ENCODE measurements at regions not wholly inside any gene's neighbourhood (a gene's known extent, or its start where the extent isn't known, plus 50 kb on each side); places are given as distances from the start of the nearest gene placed in this dataset.

GRCh38 chr13:50353651-50354415 is 338.6 kb downstream of the KCNRG start:
- Histone ChIP-seq H3K9me3 (ENCODE audit: control insufficient read depth in 1 of 2, low read length in 2 of 2) (no peaks in the 10 kb centered on the region), H3K4me1 (ENCODE audit: control insufficient read depth in 1 of 2, insufficient read depth in 2 of 2, low read length in 2 of 2) (peaks cover 11 to 12% of the 10 kb centered on the region in 2 donors), H3K4me3 (ENCODE audit: low read depth in 1 of 2, low read length in 2 of 2) (no peak overlapping the region), H3K36me3 (ENCODE audit: control insufficient read depth in 1 of 2, insufficient read depth in 2 of 2, low read length in 2 of 2) (no peaks in the 10 kb centered on the region), H3K27ac (ENCODE audit: low read length) (no peak overlapping the region), H3K27me3 (ENCODE audit: low read depth, low read length) (no peaks in the 10 kb centered on the region)

- no peaks in the 10 kb centered on the region for H3K9me3 ChIP-seq (ENCODE audit: control insufficient read depth in 1 of 2, low read length in 2 of 2)
- peaks cover 12 to 13% of the 10 kb centered on the region in 2 donors for H3K4me1 ChIP-seq (ENCODE audit: control insufficient read depth in 1 of 2, insufficient read depth in 2 of 2, low read length in 2 of 2)
- H3K27me3 ChIP-seq (ENCODE audit: low read depth, low read length) = no peaks in the 10 kb centered on the region
- H3K36me3 ChIP-seq (ENCODE audit: control insufficient read depth in 1 of 2, insufficient read depth in 2 of 2, low read length in 2 of 2) = no peaks in the 10 kb centered on the region
- H3K27ac ChIP-seq (ENCODE audit: low read length) = no peak overlapping the region
- H3K4me3 ChIP-seq (ENCODE audit: low read depth in 1 of 2, low read length in 2 of 2) = no peak overlapping the region
Observed at GRCh38 chr13:50355797-50356196, 340.6 kb downstream of the KCNRG start.

- H3K27ac ChIP-seq (ENCODE audit: low read length) = no peak overlapping the region
- peaks cover 12 to 13% of the 10 kb centered on the region in 2 donors for H3K4me1 ChIP-seq (ENCODE audit: control insufficient read depth in 1 of 2, insufficient read depth in 2 of 2, low read length in 2 of 2)
- no peaks in the 10 kb centered on the region for H3K9me3 ChIP-seq (ENCODE audit: control insufficient read depth in 1 of 2, low read length in 2 of 2)
- no peak overlapping the region for H3K4me3 ChIP-seq (ENCODE audit: low read depth in 1 of 2, low read length in 2 of 2)
- no peaks in the 10 kb centered on the region for H3K36me3 ChIP-seq (ENCODE audit: control insufficient read depth in 1 of 2, insufficient read depth in 2 of 2, low read length in 2 of 2)
- no peaks in the 10 kb centered on the region for H3K27me3 ChIP-seq (ENCODE audit: low read depth, low read length)
Observed at GRCh38 chr13:50357136-50357535, 341.9 kb downstream of the KCNRG start.

GRCh38 chr13:50357586-50358118 is 342.4 kb downstream of the KCNRG start:
- H3K4me1 ChIP-seq (ENCODE audit: control insufficient read depth in 1 of 2, insufficient read depth in 2 of 2, low read length in 2 of 2) = peaks cover 12 to 13% of the 10 kb centered on the region in 2 donors
- H3K36me3 ChIP-seq (ENCODE audit: control insufficient read depth in 1 of 2, insufficient read depth in 2 of 2, low read length in 2 of 2) = no peaks in the 10 kb centered on the region
- H3K27ac ChIP-seq (ENCODE audit: low read length) = peak overlapping the region; percentile 61
- no peaks in the 10 kb centered on the region for H3K9me3 ChIP-seq (ENCODE audit: control insufficient read depth in 1 of 2, low read length in 2 of 2)
- no peaks in the 10 kb centered on the region for H3K27me3 ChIP-seq (ENCODE audit: low read depth, low read length)
- H3K4me3 ChIP-seq (ENCODE audit: low read depth in 1 of 2, low read length in 2 of 2) = no peak overlapping the region

- Histone ChIP-seq H3K27me3 (ENCODE audit: low read depth, low read length) (no peaks in the 10 kb centered on the region), H3K4me1 (ENCODE audit: control insufficient read depth in 1 of 2, insufficient read depth in 2 of 2, low read length in 2 of 2) (peaks cover 12 to 13% of the 10 kb centered on the region in 2 donors), H3K27ac (ENCODE audit: low read length) (peak overlapping the region; percentile 61), H3K36me3 (ENCODE audit: control insufficient read depth in 1 of 2, insufficient read depth in 2 of 2, low read length in 2 of 2) (no peaks in the 10 kb centered on the region), H3K4me3 (ENCODE audit: low read depth in 1 of 2, low read length in 2 of 2) (no peak overlapping the region), H3K9me3 (ENCODE audit: control insufficient read depth in 1 of 2, low read length in 2 of 2) (no peaks in the 10 kb centered on the region)
Observed at GRCh38 chr13:50358231-50359040, 343.2 kb downstream of the KCNRG start.

GRCh38 chr13:50359041-50359367 is 343.8 kb downstream of the KCNRG start:
- Histone ChIP-seq H3K4me1 (ENCODE audit: control insufficient read depth in 1 of 2, insufficient read depth in 2 of 2, low read length in 2 of 2) (peaks cover 7 to 13% of the 10 kb centered on the region in 2 donors), H3K27ac (ENCODE audit: low read length) (peak overlapping the region; percentile 39), H3K9me3 (ENCODE audit: control insufficient read depth in 1 of 2, low read length in 2 of 2) (no peaks in the 10 kb centered on the region), H3K27me3 (ENCODE audit: low read depth, low read length) (no peaks in the 10 kb centered on the region), H3K36me3 (ENCODE audit: control insufficient read depth in 1 of 2, insufficient read depth in 2 of 2, low read length in 2 of 2) (no peaks in the 10 kb centered on the region), H3K4me3 (ENCODE audit: low read depth in 1 of 2, low read length in 2 of 2) (no peak overlapping the region)

GRCh38 chr13:50359779-50360178 is 344.5 kb downstream of the KCNRG start:
- Histone ChIP-seq H3K9me3 (ENCODE audit: control insufficient read depth in 1 of 2, low read length in 2 of 2) (no peaks in the 10 kb centered on the region), H3K4me3 (ENCODE audit: low read depth in 1 of 2, low read length in 2 of 2) (no peak overlapping the region), H3K27ac (ENCODE audit: low read length) (no peak overlapping the region), H3K27me3 (ENCODE audit: low read depth, low read length) (no peaks in the 10 kb centered on the region), H3K4me1 (ENCODE audit: control insufficient read depth in 1 of 2, insufficient read depth in 2 of 2, low read length in 2 of 2) (peaks cover 5 to 13% of the 10 kb centered on the region in 2 donors), H3K36me3 (ENCODE audit: control insufficient read depth in 1 of 2, insufficient read depth in 2 of 2, low read length in 2 of 2) (no peaks in the 10 kb centered on the region)

GRCh38 chr13:50360637-50361036 is 345.4 kb downstream of the KCNRG start:
- H3K4me3 ChIP-seq (ENCODE audit: low read depth in 1 of 2, low read length in 2 of 2) = no peak overlapping the region

GRCh38 chr13:50361282-50361681 is 346.0 kb downstream of the KCNRG start:
- H3K4me1 ChIP-seq (ENCODE audit: control insufficient read depth in 1 of 2, insufficient read depth in 2 of 2, low read length in 2 of 2) = peaks cover 5 to 13% of the 10 kb centered on the region in 2 donors
- no peak overlapping the region for H3K4me3 ChIP-seq (ENCODE audit: low read depth in 1 of 2, low read length in 2 of 2)
- no peak overlapping the region for H3K27ac ChIP-seq (ENCODE audit: low read length)
- no peaks in the 10 kb centered on the region for H3K27me3 ChIP-seq (ENCODE audit: low read depth, low read length)
- H3K36me3 ChIP-seq (ENCODE audit: control insufficient read depth in 1 of 2, insufficient read depth in 2 of 2, low read length in 2 of 2) = no peaks in the 10 kb centered on the region
- H3K9me3 ChIP-seq (ENCODE audit: control insufficient read depth in 1 of 2, low read length in 2 of 2) = no peaks in the 10 kb centered on the region

More at GRCh38 chr13:50360637-50361036, 345.4 kb downstream of the KCNRG start:
- no peaks in the 10 kb centered on the region for H3K27me3 ChIP-seq (ENCODE audit: low read depth, low read length)
- H3K36me3 ChIP-seq (ENCODE audit: control insufficient read depth in 1 of 2, insufficient read depth in 2 of 2, low read length in 2 of 2) = no peaks in the 10 kb centered on the region
- no peak overlapping the region for H3K27ac ChIP-seq (ENCODE audit: low read length)
- H3K4me1 ChIP-seq (ENCODE audit: control insufficient read depth in 1 of 2, insufficient read depth in 2 of 2, low read length in 2 of 2) = peaks cover 5 to 13% of the 10 kb centered on the region in 2 donors
- H3K9me3 ChIP-seq (ENCODE audit: control insufficient read depth in 1 of 2, low read length in 2 of 2) = no peaks in the 10 kb centered on the region

GRCh38 chr13:50365408-50366391 is 350.5 kb downstream of the KCNRG start:
- Histone ChIP-seq H3K36me3 (ENCODE audit: control insufficient read depth in 1 of 2, insufficient read depth in 2 of 2, low read length in 2 of 2) (no peaks in the 10 kb centered on the region), H3K4me1 (ENCODE audit: control insufficient read depth in 1 of 2, insufficient read depth in 2 of 2, low read length in 2 of 2) (no peaks in the 10 kb centered on the region), H3K9me3 (ENCODE audit: control insufficient read depth in 1 of 2, low read length in 2 of 2) (no peaks in the 10 kb centered on the region), H3K27me3 (ENCODE audit: low read depth, low read length) (no peaks in the 10 kb centered on the region), H3K27ac (ENCODE audit: low read length) (no peak overlapping the region), H3K4me3 (ENCODE audit: low read depth in 1 of 2, low read length in 2 of 2) (no peak overlapping the region)

Data from muscle layer of duodenum (tissue), 2 donors.